ENCODE measurements at regions not wholly inside any gene's neighbourhood (a gene's known extent, or its start where the extent isn't known, plus 50 kb on each side); places are given as distances from the start of the nearest gene placed in this dataset.

DNA sequence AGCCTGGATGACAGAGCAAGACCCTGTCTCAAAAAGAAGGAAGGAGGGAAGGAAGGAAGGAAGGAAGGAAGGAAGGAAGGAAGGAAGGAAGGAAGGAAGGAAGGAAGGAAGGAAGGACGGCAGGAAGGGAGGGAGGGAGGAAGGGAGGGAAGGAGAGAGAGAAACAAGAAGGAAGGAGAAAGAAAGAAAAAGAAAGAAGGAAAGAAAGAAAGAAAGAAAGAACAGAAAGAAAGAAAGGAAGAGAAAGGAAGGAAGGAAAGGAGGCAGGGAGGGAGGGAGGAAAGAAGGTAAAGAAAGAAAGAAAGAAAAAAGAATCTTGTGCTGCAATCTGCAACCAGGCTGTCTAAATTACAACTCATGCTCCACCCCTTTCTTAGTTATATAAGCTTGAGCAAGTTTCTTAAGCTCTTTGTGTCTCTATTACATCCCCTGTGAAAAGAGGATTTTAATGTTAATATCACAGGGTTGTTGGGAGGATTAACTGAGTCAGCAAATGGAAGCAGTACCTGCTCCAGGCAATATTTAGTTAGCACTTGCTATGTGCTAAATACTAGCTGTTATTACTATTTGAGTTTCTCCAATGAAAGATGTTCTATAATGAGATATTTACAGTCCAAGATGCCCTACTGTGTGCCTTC, 917.9 kb upstream of the AUTS2 start:
- no peak for TF ChIP-seq CTCF (conservative IDR thresholded peaks at IDR 0.05; ENCODE audit: low read depth, low read length)
- no peak for TF ChIP-seq CEBPB (IDR thresholded peaks at IDR 0.05; ENCODE audit: low read depth, low read length)
- TF ChIP-seq POLR2A (IDR thresholded peaks at IDR 0.05; ENCODE audit: low read depth, low read length): no peak
- TF ChIP-seq USF2 (IDR thresholded peaks at IDR 0.05; ENCODE audit: low read depth, low read length): no peak
- TF ChIP-seq RAD21 (IDR thresholded peaks at IDR 0.05; ENCODE audit: low read length): no peak
- no peak for TF ChIP-seq RFX5 (IDR thresholded peaks at IDR 0.05; ENCODE audit: low read depth, low read length)
- no peak for TF ChIP-seq RCOR1 (IDR thresholded peaks at IDR 0.05; ENCODE audit: insufficient replicate concordance, low read length)

All from IMR-90 (cell line).